ENCODE measurements at regions not wholly inside any gene's neighbourhood (a gene's known extent, or its start where the extent isn't known, plus 50 kb on each side); places are given as distances from the start of the nearest gene placed in this dataset.

GRCh38 chr7:106814887-106815286 lies 50.2 kb upstream of the PIK3CG start:
- no peak for TF ChIP-seq CTCF (IDR thresholded peaks at IDR 0.05; ENCODE audit: insufficient read depth, low read depth, low read length)
- TF ChIP-seq EZH2 (IDR thresholded peaks at IDR 0.05; ENCODE audit: insufficient read depth, low read length): no peak
